NOMO-1 treated with dmso at 0.1 percent for 144 hours (cell line): ENCODE measurements at regions not wholly inside any gene's neighbourhood (a gene's known extent, or its start where the extent isn't known, plus 50 kb on each side); places are given as distances from the start of the nearest gene placed in this dataset.

ENCODE experiments used
- DNase-seq: peaks from one replicate; lab custom pipeline; 2025; ENCODE audit not compliant: unreplicated experiment; lab: John Stamatoyannopoulos, UW

DNA sequence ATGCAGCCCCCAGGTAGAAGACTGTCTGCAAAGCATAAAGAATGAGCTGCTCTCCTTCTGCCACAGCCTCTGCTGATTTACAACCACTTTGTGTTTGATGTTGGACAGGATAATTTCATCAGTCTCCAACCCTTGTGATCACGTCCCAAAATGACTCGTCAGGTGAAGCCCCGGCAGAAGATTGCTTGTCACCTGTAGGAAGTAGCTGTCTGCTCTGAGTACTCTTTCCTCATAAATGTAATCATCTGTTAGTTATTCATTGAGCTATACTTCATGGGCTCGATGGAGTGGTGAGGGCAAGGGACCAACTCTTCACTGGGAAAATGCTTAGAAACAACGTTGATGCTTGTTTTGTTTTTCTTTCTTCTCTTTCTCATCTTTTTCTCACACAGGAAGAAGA is 290.9 kb upstream of the SP8 start:
- DNase-seq = no peak

DNA sequence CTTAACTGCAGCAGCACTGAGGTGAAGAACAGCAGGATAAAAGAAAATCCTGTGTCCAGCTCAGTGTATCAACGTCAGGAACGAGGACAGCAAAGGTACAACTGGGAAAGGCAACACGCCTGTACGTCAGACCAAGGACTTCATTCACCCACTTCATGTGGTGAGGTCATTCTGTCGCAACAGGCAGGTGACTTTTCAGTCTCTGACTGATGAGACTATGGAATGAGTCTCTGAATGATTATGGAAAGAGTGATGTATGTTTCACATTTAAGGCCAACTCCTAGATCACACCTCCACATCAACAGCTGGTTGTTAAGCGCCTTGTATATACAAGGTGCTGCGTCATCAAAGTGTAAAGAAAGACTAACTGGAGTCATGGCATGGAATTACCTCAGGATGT is 297.6 kb upstream of the SP8 start:
- DNase-seq = no peak

DNA sequence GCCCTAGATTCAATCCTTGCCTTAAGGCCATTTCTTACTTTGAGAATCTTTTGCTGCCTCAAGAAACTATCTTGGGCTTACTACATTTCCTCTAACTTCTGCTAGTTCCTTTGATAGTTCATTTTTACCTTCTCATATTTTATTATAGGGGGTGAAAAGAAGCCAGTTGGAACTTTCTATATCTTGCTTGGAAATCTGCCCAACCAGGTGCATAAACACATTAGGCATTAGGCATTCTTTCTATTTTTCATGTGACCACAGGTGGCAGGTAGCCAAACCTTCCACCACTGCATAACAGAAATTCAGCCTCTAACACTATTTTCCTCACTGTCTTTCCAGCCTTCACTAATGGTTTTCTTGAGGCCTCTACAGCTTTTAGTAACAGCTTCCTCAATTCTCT is 300.0 kb upstream of the SP8 start:
- DNase-seq = no peak

DNA sequence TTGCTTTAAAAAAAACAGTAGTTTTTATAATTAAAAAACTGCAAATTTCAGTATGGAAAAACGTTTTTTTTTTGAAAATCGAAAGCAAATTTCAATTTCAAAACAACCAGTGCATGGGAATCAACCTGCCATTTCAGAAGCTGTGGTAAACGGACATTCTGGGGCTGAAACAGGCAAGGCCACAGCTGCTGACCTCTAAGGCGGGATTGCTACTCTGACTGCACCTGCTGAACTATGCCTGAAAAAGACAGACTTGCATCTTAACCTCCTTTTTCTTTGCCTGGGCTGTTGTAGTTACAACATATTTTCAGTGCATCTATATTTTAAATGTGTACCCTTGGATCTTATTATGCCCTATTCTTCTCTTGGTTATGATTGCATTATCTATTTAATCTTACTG is 303.0 kb upstream of the SP8 start:
- no peak for DNase-seq

DNA sequence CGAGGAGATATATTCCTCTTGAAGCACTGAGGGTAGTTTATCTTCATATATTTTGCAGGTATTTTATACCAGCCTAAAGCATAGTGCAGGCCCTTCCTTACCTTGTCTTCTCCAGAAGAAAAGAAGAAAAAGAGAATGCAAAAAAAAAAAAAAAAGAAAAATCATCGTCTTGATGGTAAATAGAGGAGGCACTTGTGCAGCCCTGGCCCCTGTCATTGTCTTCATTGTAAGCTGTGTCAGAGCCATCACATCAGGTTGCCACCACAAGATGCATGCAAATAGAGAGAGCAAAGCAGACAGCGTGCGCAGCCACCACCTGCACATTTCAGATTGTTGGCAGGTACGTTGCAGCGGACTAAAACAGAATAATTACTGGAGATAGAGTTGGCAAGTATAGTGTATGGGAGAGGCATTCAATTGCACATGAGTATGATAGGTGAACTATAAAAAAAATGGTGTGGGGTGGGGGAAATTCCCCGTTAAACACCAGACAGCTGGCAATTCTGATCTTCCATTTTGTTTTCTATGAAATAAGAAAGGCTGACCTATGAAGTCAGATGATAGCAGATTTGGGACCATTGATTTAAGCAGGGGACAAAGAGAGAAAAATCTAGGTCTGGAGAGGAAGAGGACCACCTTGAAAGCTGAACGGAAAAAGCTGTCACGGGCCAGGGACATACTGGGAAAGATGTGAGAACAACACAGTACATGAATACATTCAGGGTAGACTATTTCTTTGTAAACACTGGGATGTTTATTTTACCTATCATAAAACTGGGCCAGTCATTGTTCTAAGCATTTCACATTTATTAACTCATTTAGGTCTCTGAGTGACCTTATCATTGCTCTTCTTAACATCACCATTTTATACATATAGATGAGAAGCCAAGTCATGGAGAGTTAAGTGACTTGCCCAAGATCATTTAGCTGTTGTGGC is 306.3 kb upstream of the SP8 start:
- DNase-seq = no peak

DNA sequence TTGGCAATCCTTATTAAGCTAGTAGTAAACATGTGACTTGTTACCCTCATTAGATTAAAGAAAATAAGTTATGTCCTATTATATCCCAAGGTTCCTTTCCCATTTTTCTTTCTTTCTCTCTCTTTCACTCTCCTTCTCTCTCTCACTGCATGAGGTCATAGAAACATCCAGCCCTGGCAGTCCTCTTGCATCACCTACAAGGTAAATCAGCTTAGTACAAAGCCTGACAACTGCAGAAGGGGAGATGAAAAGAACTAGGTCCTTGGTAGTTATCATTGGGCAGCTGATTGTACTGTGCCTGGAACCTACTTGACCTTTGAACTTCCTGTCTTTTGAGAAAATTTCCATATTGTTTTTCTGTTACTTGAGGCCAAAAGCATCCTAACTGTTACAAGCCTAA is 307.9 kb upstream of the SP8 start:
- no peak for DNase-seq

DNA sequence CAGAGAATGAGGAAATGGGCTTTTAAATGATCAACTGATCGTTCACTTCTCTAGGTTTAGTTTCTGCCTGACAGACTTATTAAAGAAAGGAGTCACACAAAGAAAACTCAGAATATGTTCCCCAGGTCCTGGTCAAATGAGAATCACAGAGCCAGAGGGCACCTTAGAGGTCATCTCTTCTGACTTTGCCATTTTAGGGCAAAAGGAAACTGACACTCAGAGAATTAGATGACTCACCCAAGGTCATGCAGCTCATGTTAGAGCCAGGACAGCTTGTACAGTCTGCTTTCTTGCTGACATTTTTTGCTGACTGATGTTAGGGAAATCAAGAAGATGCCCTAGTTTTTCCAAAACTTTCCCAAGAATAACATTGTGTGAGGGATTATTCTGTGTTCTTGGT is 312.7 kb upstream of the SP8 start:
- DNase-seq = no peak

DNA sequence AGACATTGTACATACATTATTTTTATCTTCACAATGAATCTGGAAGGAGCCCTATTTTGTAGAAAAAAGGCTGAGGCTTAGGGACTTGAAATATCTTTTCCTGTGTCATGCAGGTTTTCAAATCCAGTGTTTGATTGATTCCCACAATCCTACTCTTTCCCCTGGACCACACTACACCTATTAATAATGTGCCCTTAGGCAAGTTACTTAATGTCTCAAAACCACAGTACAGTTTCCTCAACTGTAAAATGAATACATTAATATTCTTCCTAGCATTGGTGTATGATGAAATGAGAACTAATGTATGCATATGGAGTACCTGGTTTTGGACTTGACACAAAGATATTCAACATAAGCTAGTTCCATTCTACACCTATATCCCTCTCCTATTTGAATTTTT is 313.3 kb upstream of the SP8 start:
- no peak for DNase-seq

DNA sequence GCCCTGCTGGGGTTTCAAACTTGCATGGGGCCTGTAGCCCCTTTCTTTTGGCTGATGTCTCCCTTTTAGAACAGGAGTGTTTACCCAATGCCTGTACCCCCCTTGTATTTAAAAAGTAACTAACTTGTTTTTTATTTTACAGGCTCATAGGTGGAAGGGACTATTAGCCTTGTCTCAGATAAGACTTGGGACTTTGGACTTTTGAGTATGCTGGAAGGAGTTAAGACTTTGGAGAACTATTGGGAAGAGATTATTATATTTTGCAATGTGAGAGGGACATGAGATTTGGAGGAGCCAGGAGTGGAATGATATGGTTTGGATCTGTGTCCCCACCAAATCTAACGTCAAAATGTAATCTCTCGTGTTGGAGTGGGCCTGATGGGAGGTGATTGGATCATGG is 314.9 kb upstream of the SP8 start:
- DNase-seq = no peak

DNA sequence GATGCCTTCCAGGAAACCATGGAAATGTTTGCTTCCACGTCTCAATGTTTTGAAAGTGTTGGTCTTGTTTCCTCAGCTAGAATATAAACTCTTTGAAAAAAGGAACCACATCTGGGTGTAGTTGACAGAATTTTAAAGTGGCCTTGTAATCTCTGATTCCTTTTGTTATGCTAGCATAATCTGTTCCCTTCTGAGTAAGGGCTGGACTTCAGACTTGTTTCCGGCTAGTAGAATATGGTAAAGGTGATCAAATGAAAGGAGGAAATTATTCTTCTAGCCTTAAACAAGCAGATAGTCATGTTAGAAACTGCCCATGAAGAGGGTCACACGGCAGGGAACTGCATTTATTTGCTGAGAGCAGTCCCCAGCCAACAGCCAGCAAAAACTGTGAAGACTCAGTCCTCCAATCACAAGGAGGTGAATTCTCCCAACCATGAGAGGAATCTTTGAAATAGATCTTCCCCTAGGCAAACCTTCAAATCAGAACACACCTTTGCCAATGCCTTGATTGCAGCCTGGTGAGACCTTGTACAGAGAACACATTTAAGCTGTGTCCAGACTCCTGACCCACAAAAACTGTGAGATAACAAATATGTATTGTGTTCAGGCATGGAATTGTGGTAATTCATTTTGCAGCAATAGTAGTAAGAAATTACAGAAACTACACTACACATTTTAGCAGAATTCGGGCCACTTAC is 316.9 kb upstream of the SP8 start:
- DNase-seq = no peak

DNA sequence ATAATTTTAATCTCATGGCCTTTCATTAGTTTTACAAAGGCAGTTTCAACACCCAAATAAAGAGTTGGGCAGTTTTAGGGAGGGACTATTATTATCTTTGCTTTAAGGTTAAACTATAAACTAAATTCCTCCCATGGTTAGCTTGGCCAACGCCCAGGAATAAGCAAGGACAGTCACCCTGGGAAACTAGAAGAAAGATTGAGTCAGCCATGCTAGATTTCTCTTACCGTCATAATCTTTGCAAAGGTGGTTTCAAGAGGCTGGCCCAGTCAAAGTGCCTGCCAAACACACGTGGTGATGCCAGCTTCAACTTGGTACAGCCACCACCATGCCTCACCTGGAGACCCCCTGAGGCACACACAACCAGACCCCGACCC is 317.4 kb upstream of the SP8 start:
- no peak for DNase-seq

DNA sequence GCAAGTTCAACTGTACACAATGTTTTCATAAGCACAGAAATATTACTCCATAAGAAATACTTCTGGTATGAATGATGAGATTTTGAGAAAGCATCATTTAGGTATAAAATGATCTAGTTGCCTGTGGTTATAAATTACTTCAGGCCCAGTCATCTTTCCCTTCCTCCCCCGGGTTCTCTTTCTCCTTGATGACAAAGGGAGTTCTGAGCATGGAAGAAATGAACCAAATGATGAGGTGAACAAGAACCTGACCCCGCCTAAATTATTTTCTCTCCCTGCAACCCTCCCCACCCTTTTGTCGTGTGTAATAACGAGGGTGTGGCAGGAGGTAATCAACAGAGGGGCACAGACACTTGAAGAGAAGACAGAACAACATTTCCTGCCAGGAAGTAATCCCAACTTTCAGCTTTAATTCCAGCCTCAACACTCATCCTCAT is 319.6 kb upstream of the SP8 start:
- DNase-seq = no peak

DNA sequence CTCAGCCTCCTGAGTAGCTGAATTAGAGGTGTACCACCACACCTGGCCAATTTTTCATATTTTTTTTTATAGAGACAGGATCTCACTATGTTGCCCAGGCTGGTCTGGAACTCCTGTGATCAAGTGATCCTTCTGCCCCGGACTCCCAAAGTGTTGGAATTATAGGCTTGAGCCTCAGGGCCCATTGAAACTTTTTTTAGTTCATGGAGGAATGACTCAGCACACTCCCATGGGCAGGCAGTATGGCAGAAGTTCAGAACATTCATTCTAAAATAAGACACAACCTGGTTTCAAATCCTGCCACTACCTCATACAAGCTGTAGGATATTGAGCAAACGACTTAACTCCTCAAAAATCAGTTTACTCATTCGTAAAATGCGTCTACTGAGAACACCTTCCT is 320.4 kb upstream of the SP8 start:
- DNase-seq = no peak

DNA sequence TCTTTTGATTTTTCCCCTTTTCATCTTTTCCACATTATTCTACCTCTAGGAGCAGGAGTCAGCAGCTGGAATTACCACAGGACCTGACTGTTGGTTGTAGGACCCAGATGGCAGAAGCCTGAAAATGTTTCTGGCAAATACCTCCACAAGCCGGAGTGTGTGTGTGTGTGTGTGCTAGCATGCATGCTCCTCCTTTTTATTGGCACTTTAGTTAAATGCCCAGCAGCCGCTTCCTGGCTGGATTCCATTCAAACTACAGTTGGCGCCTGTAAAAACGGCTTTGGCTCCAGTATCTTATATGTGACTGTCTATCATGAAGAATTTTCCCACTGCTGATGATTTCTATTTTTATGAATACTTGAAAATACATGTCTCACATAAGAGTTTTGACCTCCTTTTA is 319.7 kb upstream of the SP4 start:
- no peak for DNase-seq

DNA sequence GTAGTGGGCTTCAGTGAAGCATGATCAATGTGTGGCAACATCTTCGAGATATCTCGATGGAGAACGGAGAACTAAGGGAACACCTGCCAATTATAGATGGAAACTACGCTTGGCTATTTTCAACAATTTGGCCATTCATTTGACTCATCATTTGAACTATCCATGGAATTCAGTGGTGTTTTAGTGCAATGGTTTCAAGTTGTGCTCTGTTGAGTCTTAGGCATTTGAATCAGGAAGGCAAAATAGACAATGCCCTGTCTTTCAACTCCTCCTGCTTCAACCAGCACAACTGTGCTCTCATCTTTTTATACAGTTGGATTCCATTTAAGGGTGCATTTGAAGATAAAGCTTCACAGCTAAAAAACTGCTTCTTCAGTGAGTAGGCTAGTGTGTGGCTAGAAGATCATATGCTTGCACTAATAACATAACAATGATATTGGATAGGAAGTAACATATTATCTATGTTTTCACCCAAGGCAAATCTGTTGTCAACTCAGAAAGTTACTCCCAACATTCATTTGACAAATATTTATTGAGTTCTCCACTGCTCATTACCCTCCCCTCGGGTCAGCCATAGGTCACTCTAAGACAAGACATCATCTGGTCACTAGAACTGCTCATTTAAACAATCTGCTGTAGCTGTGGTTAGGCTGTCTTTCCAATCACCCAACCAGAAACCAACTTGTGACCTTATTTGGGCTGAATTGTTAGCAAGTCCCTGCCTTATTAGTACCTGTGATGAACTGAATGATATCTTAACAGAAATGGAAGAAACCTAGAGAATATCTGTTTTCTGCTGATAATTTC is 314.1 kb upstream of the SP4 start:
- DNase-seq = no peak

DNA sequence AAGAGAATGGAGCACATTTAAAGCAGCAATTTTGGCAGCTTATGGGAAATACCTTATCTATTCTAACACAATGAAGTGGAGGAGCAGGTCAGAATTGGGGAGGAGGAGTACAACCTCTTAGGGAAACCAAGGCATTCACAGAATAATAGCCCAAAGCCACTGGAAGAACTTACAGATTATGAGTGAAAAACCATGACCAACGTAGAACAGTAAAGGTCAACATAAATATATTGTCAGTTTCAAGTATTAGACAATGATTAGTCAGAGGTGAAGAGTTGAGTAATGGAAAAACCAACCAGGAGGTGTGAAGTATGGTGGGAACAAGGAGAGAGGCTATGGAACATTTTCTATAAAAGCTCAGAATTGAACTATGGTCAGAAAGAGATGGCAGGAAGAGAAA is 304.3 kb upstream of the SP4 start:
- no peak for DNase-seq

DNA sequence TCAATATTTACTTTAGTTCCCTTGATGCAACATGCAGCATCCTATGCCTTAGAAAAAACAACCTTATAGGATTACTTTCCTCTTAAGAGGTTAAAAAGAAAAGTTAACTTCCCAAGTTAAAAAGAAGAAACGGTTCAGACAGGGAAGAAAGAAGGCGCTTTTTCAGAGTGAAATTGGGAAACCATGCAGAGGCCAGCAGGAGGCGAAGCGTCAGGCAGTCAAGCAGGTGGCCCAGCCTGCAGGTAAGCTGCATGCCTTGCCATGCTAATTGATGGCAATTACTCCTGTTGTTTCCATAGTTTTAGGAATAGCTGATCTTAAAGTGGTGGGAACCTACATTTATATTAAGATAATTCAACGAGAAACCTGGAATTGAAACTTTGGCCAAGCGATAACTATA is 302.6 kb upstream of the SP4 start:
- DNase-seq = no peak

DNA sequence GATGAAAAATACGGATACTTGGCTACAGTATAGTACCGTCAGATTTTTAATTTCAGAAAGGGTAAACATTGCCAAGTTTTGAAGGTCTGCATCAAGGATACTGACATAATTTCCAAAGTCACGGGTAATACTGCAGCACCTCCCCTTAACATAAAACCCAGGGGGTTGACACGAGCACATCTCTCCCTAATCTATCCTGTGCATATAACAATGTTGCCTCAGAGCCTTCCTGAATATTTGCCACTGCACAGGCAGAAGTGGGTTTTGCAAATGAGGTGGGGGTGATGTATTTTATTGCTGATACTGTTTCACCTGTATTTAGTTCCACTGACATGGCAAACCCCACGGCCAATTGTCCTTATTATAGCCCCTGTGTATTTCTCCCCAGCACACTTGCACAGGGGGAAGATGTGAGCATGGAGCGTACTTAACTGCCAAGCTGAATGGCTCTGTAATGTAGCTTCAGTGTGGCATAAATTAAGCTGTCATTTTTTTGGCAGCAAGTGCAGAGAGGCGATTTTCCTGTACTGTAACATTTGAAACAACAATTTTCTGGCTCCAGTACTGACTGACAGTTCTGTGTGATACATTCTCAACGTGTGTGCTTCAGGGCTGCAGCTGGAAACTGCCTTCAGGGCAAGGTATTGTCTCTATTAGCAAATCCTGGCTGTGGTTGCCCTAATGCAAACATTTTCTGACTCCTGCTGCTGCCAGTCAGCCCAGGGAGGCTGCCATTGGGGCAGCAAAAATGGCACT is 299.6 kb upstream of the SP4 start:
- no peak for DNase-seq

DNA sequence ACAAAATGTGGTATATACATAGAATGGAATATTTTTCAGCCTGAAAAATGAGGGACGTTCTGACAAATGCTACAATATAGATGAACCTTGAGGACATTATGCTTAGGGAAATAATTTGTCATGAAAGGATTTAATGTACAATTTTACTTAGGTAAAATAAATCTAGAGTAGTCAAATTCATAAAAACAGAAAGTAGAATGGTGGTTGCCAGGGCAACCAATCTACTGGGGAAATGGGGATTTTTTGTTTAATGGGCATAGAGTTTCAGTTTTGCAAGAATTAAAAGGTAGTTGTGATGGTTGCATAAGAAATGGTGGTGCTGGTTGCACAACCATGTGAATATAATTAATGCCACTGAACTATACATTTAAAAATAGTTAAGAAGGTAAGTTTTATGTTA is 296.0 kb upstream of the SP4 start:
- DNase-seq = no peak

DNA sequence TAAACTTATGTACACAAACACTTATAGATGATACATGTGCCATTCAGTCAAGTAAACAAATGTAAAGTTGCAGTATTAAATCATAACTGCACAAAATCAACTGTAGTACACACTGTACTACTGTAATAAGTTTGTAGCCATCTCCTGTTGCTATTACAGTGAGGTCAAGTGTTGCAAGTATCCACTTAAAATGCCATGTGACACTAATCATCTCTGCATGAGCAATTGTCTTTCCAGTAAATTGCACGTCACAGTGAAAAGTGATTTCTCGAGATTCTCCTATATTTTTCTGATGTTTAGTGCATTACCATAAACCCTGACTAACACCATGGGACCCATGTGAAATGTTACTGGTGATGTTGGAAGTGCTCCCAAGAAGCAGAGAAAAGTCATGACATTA is 293.3 kb upstream of the SP4 start:
- no peak for DNase-seq

DNA sequence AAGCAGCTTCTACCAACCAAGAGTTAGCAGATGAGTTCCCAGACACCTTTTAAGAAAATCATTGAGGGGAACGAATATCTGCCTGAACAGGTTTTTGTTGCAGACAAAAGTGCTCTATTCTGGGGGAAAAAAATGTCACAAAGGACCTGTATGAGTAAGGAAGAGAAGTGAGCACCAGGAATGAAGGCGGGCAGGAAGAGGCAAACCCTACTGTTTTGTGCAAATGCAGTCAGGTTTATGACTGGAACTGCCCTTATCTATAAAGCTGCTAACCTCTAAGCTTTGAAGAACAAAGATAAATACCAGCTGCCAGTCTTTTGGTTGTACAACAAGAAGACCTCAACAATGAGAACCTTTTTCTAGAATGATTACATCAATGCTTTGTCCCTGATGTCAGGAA is 292.4 kb upstream of the SP4 start:
- no peak for DNase-seq
